Testis (tissue), 2 donors: ENCODE measurements at regions not wholly inside any gene's neighbourhood (a gene's known extent, or its start where the extent isn't known, plus 50 kb on each side); places are given as distances from the start of the nearest gene placed in this dataset.

Experiments used
- DNase-seq: peaks from one replicate; pipeline ENCODE4 v3.0.0-alpha.2; 2019
- H3K27ac ChIP-seq, 2 donors: fragments of 200-600 bp; sonication (generic); one replicate each; pipeline ENCODE4 v1.5.1; 2019
- H3K27me3 ChIP-seq: fragments of 200-600 bp; sonication (generic); one replicate; pipeline ENCODE4 v1.5.1; 2019
- H3K36me3 ChIP-seq: fragments of 200-600 bp; sonication (generic); one replicate; pipeline ENCODE4 v1.5.1; 2017; ENCODE audit warnings: low read depth; ENCODE audit errors: missing control alignments
- H3K4me1 ChIP-seq: fragments of 200-600 bp; sonication (generic); one replicate; pipeline ENCODE4 v1.5.1; 2019
- H3K4me3 ChIP-seq, 2 donors: fragments of 200-600 bp; sonication (generic); one replicate each; pipeline ENCODE4 v1.5.1; 2017 to 2019
- H3K9me3 ChIP-seq: fragments of 200-600 bp; sonication (generic); one replicate; pipeline ENCODE4 v1.5.1; 2017
- POLR2A ChIP-seq: fragments of 450-650 bp; IDR thresholded peaks from one replicate; pipeline ENCODE4 v1.6.1; 2017; ENCODE audit warnings: antibody characterized with exemption, mild to moderate bottlenecking, moderate library complexity
- WGBS, 2 donors: methylation state at CpG; one replicate each; pipeline ENCODE4 v1.1.5; 2018; 5-methylcytosine and 5-hydroxymethylcytosine counted together
- intact Hi-C: fragments of 100-400 bp; cut with DNase I; formaldehyde crosslinking; loops from one replicate; pipeline ENCODE4 v1.15.1; 2023; ENCODE audit warnings: low total_unique reads
- TF ChIP-seq, protein P1 (sequence below), 3 experiments: fragments of 450-650 bp in 2 of 3; fragments of 200-600 bp in 1 of 3; sonication (generic) in 1 of 3; IDR thresholded peaks; one replicate each; pipeline ENCODE4 v1.5.1; 2016 to 2019; ENCODE audit warnings: antibody characterized with exemption in 3 of 3, mild to moderate bottlenecking in 2 of 3, moderate library complexity in 1 of 3

- no peaks in the 10 kb centered on the region for H3K27me3 ChIP-seq
- no peaks in the 10 kb centered on the region for H3K4me1 ChIP-seq
- H3K4me3 ChIP-seq: no peak overlapping the region
- no peak for DNase-seq
- H3K36me3 ChIP-seq: no peaks in the 10 kb centered on the region
- TF ChIP-seq, protein P1, sequence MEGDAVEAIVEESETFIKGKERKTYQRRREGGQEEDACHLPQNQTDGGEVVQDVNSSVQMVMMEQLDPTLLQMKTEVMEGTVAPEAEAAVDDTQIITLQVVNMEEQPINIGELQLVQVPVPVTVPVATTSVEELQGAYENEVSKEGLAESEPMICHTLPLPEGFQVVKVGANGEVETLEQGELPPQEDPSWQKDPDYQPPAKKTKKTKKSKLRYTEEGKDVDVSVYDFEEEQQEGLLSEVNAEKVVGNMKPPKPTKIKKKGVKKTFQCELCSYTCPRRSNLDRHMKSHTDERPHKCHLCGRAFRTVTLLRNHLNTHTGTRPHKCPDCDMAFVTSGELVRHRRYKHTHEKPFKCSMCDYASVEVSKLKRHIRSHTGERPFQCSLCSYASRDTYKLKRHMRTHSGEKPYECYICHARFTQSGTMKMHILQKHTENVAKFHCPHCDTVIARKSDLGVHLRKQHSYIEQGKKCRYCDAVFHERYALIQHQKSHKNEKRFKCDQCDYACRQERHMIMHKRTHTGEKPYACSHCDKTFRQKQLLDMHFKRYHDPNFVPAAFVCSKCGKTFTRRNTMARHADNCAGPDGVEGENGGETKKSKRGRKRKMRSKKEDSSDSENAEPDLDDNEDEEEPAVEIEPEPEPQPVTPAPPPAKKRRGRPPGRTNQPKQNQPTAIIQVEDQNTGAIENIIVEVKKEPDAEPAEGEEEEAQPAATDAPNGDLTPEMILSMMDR (IDR thresholded peaks at IDR 0.05): no peak
- TF ChIP-seq POLR2A: no peak
- WGBS, 2 donors: 63 to 90% methylated on average over 2 of the region's 2 CpGs
- no peaks in the 10 kb centered on the region for H3K9me3 ChIP-seq
- intact Hi-C loops: no loop called here
- no peak overlapping the region for H3K27ac ChIP-seq
These were observed 201.3 kb upstream of the CPEB2 start for GRCh38 chr4:14800977-14801376.

- Histone ChIP-seq H3K4me3 (no peak overlapping the region), H3K9me3 (no peaks in the 10 kb centered on the region), H3K4me1 (no peaks in the 10 kb centered on the region), H3K27me3 (no peaks in the 10 kb centered on the region), H3K27ac (no peak overlapping the region), H3K36me3 (no peaks in the 10 kb centered on the region)
- WGBS, 2 donors: 89 to 92% methylated on average over 2 of the region's 2 CpGs
- intact Hi-C loops: no loop called here
- TF ChIP-seq POLR2A: no peak
- TF ChIP-seq, protein P1 (IDR thresholded peaks at IDR 0.05): no peak
- no peak for DNase-seq
These were observed 199.7 kb upstream of the CPEB2 start for GRCh38 chr4:14802596-14802995.

DNA sequence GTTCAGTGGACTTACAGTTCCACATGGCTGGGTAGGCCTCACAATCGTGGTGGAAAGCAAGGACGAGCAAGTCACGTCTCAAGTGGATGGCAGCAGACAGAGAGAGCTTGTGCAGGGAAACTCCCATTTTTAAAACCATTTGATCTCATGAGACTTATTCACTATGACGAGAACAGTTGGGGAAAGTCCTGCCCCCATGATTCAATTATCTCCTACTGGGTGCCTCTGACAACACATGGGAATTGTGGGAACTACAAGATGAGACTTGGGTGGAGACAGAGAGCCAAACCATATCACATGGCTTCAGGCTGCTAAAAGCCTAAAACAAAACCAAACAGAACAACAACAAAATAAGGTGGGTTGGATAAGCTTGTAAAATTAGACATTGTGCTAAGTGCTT is 194.4 kb upstream of the CPEB2 start:
- H3K4me3 ChIP-seq: no peak overlapping the region
- intact Hi-C loops: no loop called here
- TF ChIP-seq POLR2A: no peak
- TF ChIP-seq, protein P1 (IDR thresholded peaks at IDR 0.05): no peak
- WGBS, 2 donors: 86 to 89% methylated on average over 4 of the region's 4 CpGs
- H3K27ac ChIP-seq: no peak overlapping the region
- DNase-seq: no peak
- no peaks in the 10 kb centered on the region for H3K36me3 ChIP-seq
- no peaks in the 10 kb centered on the region for H3K4me1 ChIP-seq
- H3K27me3 ChIP-seq: no peaks in the 10 kb centered on the region
- H3K9me3 ChIP-seq: no peaks in the 10 kb centered on the region

DNA sequence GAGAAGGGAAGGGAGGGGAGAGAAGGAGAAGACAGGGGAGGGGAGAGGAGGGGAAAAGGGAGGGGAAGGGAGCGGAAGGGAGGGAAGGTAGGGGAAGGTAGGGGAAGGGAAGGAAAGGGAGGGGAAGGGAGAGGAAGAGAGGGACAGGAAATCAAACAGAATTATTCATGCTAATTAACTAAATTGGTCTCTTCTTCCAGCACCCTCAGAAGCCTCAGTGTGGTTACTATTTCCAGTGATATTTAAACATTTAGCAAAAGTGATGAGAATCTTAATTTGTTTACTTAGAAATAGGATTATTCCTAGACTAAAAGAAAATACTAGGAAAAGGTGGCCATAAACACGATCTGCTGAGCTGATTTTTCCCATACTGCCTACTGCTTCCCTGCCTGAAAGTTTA is 193.1 kb upstream of the CPEB2 start:
- Histone ChIP-seq H3K27ac (no peak overlapping the region), H3K27me3 (no peaks in the 10 kb centered on the region), H3K9me3 (no peaks in the 10 kb centered on the region), H3K4me1 (no peaks in the 10 kb centered on the region), H3K4me3 (no peak overlapping the region), H3K36me3 (no peaks in the 10 kb centered on the region)
- no peak for TF ChIP-seq POLR2A
- TF ChIP-seq, protein P1 (IDR thresholded peaks at IDR 0.05): no peak
- intact Hi-C loops: no loop called here
- no peak for DNase-seq
- WGBS, 2 donors: 88 to 93% methylated on average over 2 of the region's 2 CpGs

DNA sequence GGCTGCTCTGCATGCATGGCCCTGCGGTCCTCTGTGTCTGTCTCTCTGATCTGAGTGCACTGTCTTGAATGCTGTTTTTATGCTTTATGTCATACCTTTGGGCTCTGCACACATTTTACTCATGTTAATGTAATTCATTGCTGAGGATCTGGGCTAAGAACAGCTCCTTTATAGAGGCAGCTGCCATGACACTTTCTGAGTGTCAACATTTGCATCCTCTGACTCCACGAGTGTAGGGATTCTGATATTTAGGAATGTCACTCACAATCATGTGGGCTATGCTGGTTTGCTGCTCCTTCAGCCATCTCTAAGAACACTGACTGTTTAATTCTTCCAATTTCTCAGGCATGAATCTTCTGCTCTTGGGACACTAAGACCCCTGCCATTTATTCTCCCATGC is 192.2 kb upstream of the CPEB2 start:
- no peaks in the 10 kb centered on the region for H3K4me1 ChIP-seq
- no peaks in the 10 kb centered on the region for H3K27me3 ChIP-seq
- H3K27ac ChIP-seq: no peak overlapping the region
- DNase-seq: no peak
- no peak overlapping the region for H3K4me3 ChIP-seq
- intact Hi-C loops: no loop called here
- TF ChIP-seq, protein P1 (IDR thresholded peaks at IDR 0.05): no peak
- TF ChIP-seq POLR2A: no peak
- H3K9me3 ChIP-seq: no peaks in the 10 kb centered on the region
- 87 to 95% methylated on average over 2 of the region's 2 CpGs for WGBS, 2 donors
- H3K36me3 ChIP-seq: no peaks in the 10 kb centered on the region
